Testis (tissue), 2 donors: ENCODE measurements at regions not wholly inside any gene's neighbourhood (a gene's known extent, or its start where the extent isn't known, plus 50 kb on each side); places are given as distances from the start of the nearest gene placed in this dataset.

Source experiments
- POLR2A ChIP-seq: fragments of 450-650 bp; IDR thresholded peaks from one replicate; pipeline ENCODE4 v1.6.1; 2017; ENCODE audit warnings: antibody characterized with exemption, mild to moderate bottlenecking, moderate library complexity
- TF ChIP-seq, protein P1 (sequence below), 3 experiments: fragments of 450-650 bp in 2 of 3; fragments of 200-600 bp in 1 of 3; sonication (generic) in 1 of 3; IDR thresholded peaks; one replicate each; pipeline ENCODE4 v1.5.1; 2016 to 2019; ENCODE audit warnings: antibody characterized with exemption in 3 of 3, mild to moderate bottlenecking in 2 of 3, moderate library complexity in 1 of 3

DNA sequence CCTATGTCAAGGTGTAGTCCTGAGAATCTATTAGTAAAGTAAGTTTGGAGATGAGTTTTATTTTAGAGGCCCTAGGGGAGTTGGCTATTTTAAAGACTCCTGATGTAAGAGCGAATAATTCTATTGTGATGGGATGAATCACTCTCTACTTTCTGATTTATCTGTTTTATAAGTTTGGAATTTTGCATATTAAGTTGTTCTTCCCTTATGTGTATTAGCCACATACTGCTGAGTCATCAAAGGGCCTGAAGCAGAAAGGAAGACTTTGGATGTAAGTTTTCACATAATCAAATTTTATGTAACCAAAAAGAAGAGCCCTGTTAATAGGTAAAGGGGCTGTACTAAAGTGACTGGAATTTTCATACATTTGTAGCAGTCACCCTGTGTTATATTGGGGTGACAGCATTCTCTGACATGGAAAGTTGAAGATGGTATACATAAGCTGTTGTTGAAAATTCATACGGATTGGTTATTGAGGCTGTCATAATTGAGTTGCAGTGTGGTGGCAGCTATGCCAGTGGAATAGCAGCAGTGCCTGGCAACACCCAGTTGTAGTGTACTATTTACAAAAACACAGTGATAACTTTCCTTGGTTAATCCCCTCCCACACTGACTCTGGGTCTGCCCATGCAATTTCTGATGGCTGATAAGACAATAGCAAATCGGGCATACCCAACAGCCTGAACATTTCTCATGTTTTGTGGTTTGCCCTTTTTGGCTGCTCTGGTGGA lies 90.6 kb upstream of the NTM start:
- no peak for TF ChIP-seq POLR2A
- TF ChIP-seq, protein P1, sequence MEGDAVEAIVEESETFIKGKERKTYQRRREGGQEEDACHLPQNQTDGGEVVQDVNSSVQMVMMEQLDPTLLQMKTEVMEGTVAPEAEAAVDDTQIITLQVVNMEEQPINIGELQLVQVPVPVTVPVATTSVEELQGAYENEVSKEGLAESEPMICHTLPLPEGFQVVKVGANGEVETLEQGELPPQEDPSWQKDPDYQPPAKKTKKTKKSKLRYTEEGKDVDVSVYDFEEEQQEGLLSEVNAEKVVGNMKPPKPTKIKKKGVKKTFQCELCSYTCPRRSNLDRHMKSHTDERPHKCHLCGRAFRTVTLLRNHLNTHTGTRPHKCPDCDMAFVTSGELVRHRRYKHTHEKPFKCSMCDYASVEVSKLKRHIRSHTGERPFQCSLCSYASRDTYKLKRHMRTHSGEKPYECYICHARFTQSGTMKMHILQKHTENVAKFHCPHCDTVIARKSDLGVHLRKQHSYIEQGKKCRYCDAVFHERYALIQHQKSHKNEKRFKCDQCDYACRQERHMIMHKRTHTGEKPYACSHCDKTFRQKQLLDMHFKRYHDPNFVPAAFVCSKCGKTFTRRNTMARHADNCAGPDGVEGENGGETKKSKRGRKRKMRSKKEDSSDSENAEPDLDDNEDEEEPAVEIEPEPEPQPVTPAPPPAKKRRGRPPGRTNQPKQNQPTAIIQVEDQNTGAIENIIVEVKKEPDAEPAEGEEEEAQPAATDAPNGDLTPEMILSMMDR (IDR thresholded peaks at IDR 0.05), result no peak
